H1 (cell line): ENCODE measurements at regions not wholly inside any gene's neighbourhood (a gene's known extent, or its start where the extent isn't known, plus 50 kb on each side); places are given as distances from the start of the nearest gene placed in this dataset.

Experiments used
- CTCF ChIA-PET: fragments of 300-600 bp; sonication (Branson Sonifier 250); formaldehyde crosslinking; loops from one replicate; lab custom pipeline; 2021; ENCODE audit not compliant: partially characterized antibody; lab: Charles Lee
- POLR2A ChIA-PET: fragments of 300-600 bp; sonication (Branson Sonifier 250); formaldehyde crosslinking; loops from one replicate; lab custom pipeline; 2021; ENCODE audit warnings: inconsistent platforms; ENCODE audit not compliant: partially characterized antibody; lab: Charles Lee
- DNase-seq, 2 experiments: peaks; one replicate each; pipeline versions ENCODE4 v3.0.0 to v3.0.0-alpha.2; 2010 to 2022; ENCODE audit warnings: low spot score in 2 of 2, low read depth in 1 of 2, mixed read lengths in 1 of 2
- FAIRE-seq: peaks from 2 replicates; lab custom pipeline; 2011; peaks lifted over from hg19 to GRCh38; lab: Jason Lieb, UNC
- H2AFZ ChIP-seq: 2 replicates; pipeline ENCODE4 v1.8.1; 2012; ENCODE audit warnings: low read length, inconsistent platforms
- H2AK5ac ChIP-seq: 2 replicates; pipeline ENCODE4 v1.6.1; 2013; ENCODE audit warnings: low read depth, low read length
- H2BK120ac ChIP-seq: replicated peaks from 2 replicates; pipeline ENCODE3; 2013; ENCODE audit warnings: low read depth, low read length, inconsistent platforms
- H2BK12ac ChIP-seq: 2 replicates; pipeline ENCODE4 v1.6.1; 2013; ENCODE audit warnings: low read depth, low read length
- H2BK15ac ChIP-seq: 2 replicates; pipeline ENCODE4 v1.6.1; 2013; ENCODE audit warnings: low read length
- H2BK20ac ChIP-seq: 2 replicates; pipeline ENCODE4 v1.6.1; 2013; ENCODE audit warnings: low read length
- H2BK5ac ChIP-seq: 2 replicates; pipeline ENCODE4 v1.6.1; 2013; ENCODE audit warnings: low read depth, low read length
- H3K14ac ChIP-seq: 2 replicates; pipeline ENCODE4 v1.6.1; 2013; ENCODE audit warnings: inconsistent platforms; ENCODE audit not compliant: insufficient read length
- H3K18ac ChIP-seq: 2 replicates; pipeline ENCODE4 v1.6.1; 2013; ENCODE audit warnings: low read length; ENCODE audit errors: extremely low read depth
- H3K23ac ChIP-seq: 2 replicates; pipeline ENCODE4 v1.6.1; 2013; ENCODE audit warnings: inconsistent platforms; ENCODE audit not compliant: insufficient read length
- H3K23me2 ChIP-seq: 2 replicates; pipeline ENCODE4 v1.6.1; 2013; ENCODE audit warnings: low read depth, low read length
- H3K27ac ChIP-seq: 2 replicates; pipeline ENCODE4 v1.6.1; 2011; ENCODE audit warnings: low read depth, low read length, inconsistent platforms
- H3K27me3 ChIP-seq, 4 experiments: replicated peaks in 1 of 4; 1 replicate in 1 of 4; 2 replicates in 3 of 4; pipeline versions ENCODE4 v1.6.1 to v1.8.1; 2011 to 2013; ENCODE audit warnings: low read length in 3 of 4, mild to moderate bottlenecking in 3 of 4, inconsistent platforms in 2 of 4, mixed read lengths in 2 of 4, moderate library complexity in 1 of 4; ENCODE audit not compliant: control insufficient read depth in 3 of 4, insufficient read depth in 3 of 4; ENCODE audit errors: extremely low read depth in 1 of 4
- H3K36me3 ChIP-seq, 4 experiments: 2 replicates each; pipeline versions ENCODE4 v1.6.1 to v1.8.1; 2011 to 2013; ENCODE audit warnings: mild to moderate bottlenecking in 4 of 4, low read length in 3 of 4, moderate library complexity in 2 of 4, control low read depth in 1 of 4, inconsistent platforms in 1 of 4; ENCODE audit not compliant: insufficient read depth in 4 of 4, control insufficient read depth in 2 of 4
- H3K4ac ChIP-seq: replicated peaks from 2 replicates; pipeline ENCODE3; 2013; ENCODE audit warnings: low read length, low read depth, mixed read lengths, inconsistent platforms; ENCODE audit not compliant: insufficient read length
- H3K4me1 ChIP-seq, 4 experiments: replicated peaks in 1 of 4; 1 replicate in 1 of 4; 2 replicates in 3 of 4; pipeline versions ENCODE4 v1.6.1 to v1.8.1; 2011 to 2013; ENCODE audit warnings: low read length in 3 of 4, inconsistent platforms in 2 of 4, mixed read lengths in 1 of 4; ENCODE audit not compliant: insufficient read depth in 4 of 4, control insufficient read depth in 3 of 4
- H3K4me2 ChIP-seq, 2 experiments: 2 replicates each; pipeline versions ENCODE4 v1.6.1 to v1.8.1; 2011 to 2013; ENCODE audit warnings: low read depth in 2 of 2, low read length in 2 of 2, control low read depth in 1 of 2, inconsistent platforms in 1 of 2, mild to moderate bottlenecking in 1 of 2; ENCODE audit not compliant: insufficient read depth in 1 of 2
- H3K4me3 ChIP-seq, 4 experiments: fragments of 200-600, 300-600 bp in 1 of 4; sonication (generic), shearing (Covaris generic), sonication (Bioruptor Twin) in 1 of 4; 2 replicates each; pipeline versions ENCODE4 v1.5.1 to v1.8.1; 2011 to 2016; ENCODE audit warnings: low read length in 4 of 4, low read depth in 3 of 4, control low read depth in 2 of 4, inconsistent platforms in 2 of 4, mild to moderate bottlenecking in 2 of 4, mixed read lengths in 1 of 4, moderate library complexity in 1 of 4; ENCODE audit not compliant: insufficient read depth in 2 of 4; ENCODE audit errors: extremely low read depth in 1 of 4
- H3K56ac ChIP-seq: replicated peaks from 2 replicates; pipeline ENCODE3; 2013; ENCODE audit warnings: low read depth, mild to moderate bottlenecking, mixed read lengths, low read length, inconsistent platforms; ENCODE audit not compliant: insufficient read length
- H3K79me1 ChIP-seq: 2 replicates; pipeline ENCODE4 v1.6.1; 2013; ENCODE audit warnings: low read depth, low read length, control low read depth
- H3K79me2 ChIP-seq, 2 experiments: 2 replicates each; pipeline versions ENCODE4 v1.6.1 to v1.8.1; 2012 to 2013; ENCODE audit warnings: low read length in 2 of 2, mild to moderate bottlenecking in 2 of 2, inconsistent platforms in 1 of 2; ENCODE audit not compliant: insufficient read depth in 2 of 2, control insufficient read depth in 1 of 2
- H3K9ac ChIP-seq, 4 experiments: replicated peaks in 1 of 4; 1 replicate in 1 of 4; 2 replicates in 3 of 4; pipeline versions ENCODE4 v1.6.1 to v1.8.1; 2011 to 2013; ENCODE audit warnings: low read depth in 3 of 4, low read length in 3 of 4, control low read depth in 2 of 4, mild to moderate bottlenecking in 2 of 4, moderate library complexity in 2 of 4, inconsistent platforms in 1 of 4; ENCODE audit errors: extremely low read depth in 1 of 4
- H3K9me3 ChIP-seq, 2 experiments: 2 replicates each; pipeline versions ENCODE4 v1.6.1 to v1.8.1; 2012 to 2013; ENCODE audit warnings: mild to moderate bottlenecking in 2 of 2, moderate library complexity in 2 of 2, control low read depth in 1 of 2, inconsistent platforms in 1 of 2, low read depth in 1 of 2, low read length in 1 of 2, mixed read lengths in 1 of 2; ENCODE audit not compliant: insufficient read depth in 2 of 2
- H4K20me1 ChIP-seq, 2 experiments: replicated peaks in 1 of 2; 2 replicates each; pipeline versions ENCODE3 to v1.8.1; 2011 to 2013; ENCODE audit warnings: inconsistent platforms in 2 of 2, low read length in 2 of 2, mild to moderate bottlenecking in 1 of 2; ENCODE audit not compliant: insufficient read depth in 2 of 2, control insufficient read depth in 1 of 2
- H4K5ac ChIP-seq: 2 replicates; pipeline ENCODE4 v1.6.1; 2013; ENCODE audit warnings: low read length, low read depth, mixed read lengths, inconsistent platforms; ENCODE audit not compliant: insufficient read length
- H4K8ac ChIP-seq: 2 replicates; pipeline ENCODE4 v1.8.0; 2013; ENCODE audit warnings: mild to moderate bottlenecking, moderate library complexity, low read length, inconsistent platforms; ENCODE audit not compliant: insufficient read depth; ENCODE audit errors: extremely low read depth
- H4K91ac ChIP-seq: replicated peaks from 2 replicates; pipeline ENCODE3; 2013; ENCODE audit warnings: low read length, mixed read lengths, inconsistent platforms; ENCODE audit not compliant: insufficient read length
- CHD2 ChIP-seq: IDR thresholded peaks from 2 replicates; pipeline ENCODE4 v1.6.1; 2012; ENCODE audit warnings: low read length, improper control_type of control experiment
- CTBP2 ChIP-seq: IDR thresholded peaks from 2 replicates; pipeline ENCODE4 v1.7.0; 2011; ENCODE audit warnings: borderline replicate concordance, mild to moderate bottlenecking, moderate library complexity, mixed read lengths, low read length; ENCODE audit not compliant: insufficient read depth, insufficient read length
- HDAC2 ChIP-seq, 2 experiments: fragments of 300-600 bp in 1 of 2; sonication (generic) in 1 of 2; IDR thresholded peaks; 2 replicates each; pipeline ENCODE4 v1.6.1; 2011 to 2012; ENCODE audit warnings: low read depth in 2 of 2, low read length in 2 of 2, mild to moderate bottlenecking in 2 of 2, moderate library complexity in 2 of 2, borderline replicate concordance in 1 of 2, inconsistent platforms in 1 of 2
- POU5F1 ChIP-seq: IDR thresholded peaks from 2 replicates; pipeline ENCODE4 v1.6.1; 2011; ENCODE audit warnings: low read depth, mild to moderate bottlenecking, low read length, moderate library complexity
- RBBP5 ChIP-seq: IDR thresholded peaks from 2 replicates; pipeline ENCODE4 v1.7.1; 2012; ENCODE audit warnings: low read depth, mild to moderate bottlenecking, inconsistent platforms, low read length, moderate library complexity, borderline replicate concordance
- SIN3A ChIP-seq, 2 experiments: IDR thresholded peaks in 1 of 2; conservative IDR thresholded peaks in 1 of 2; 2 replicates each; pipeline ENCODE4 v1.6.1; 2011 to 2012; ENCODE audit warnings: low read length in 2 of 2, improper control_type of control experiment in 1 of 2, low read depth in 1 of 2, mild to moderate bottlenecking in 1 of 2
- SIX5 ChIP-seq: IDR thresholded peaks from 2 replicates; pipeline ENCODE4 v1.6.1; 2011; ENCODE audit warnings: mild to moderate bottlenecking, low read depth, low read length
- TCF12 ChIP-seq: IDR thresholded peaks from 2 replicates; pipeline ENCODE4 v1.6.1; 2011; ENCODE audit warnings: low read depth, mild to moderate bottlenecking, low read length
- WGBS, 2 experiments: shearing (Covaris generic) in 1 of 2; methylation state at CpG; one replicate each; pipeline versions ENCODE4 v1.1.6 to v1.1.7; 2013 to 2015; ENCODE audit warnings: low lambda C conversion rate in 2 of 2, mixed read lengths in 2 of 2, inconsistent platforms in 1 of 2, low coverage in 1 of 2, missing lambda C conversion rate in 1 of 2; ENCODE audit not compliant: insufficient replicate concordance in 2 of 2, insufficient coverage in 1 of 2, insufficient read length in 1 of 2; ENCODE audit errors: extremely low coverage in 1 of 2, missing lambda C conversion rate in 1 of 2; 5-methylcytosine and 5-hydroxymethylcytosine counted together

- ChIA-PET POLR2A (no interaction called here), CTCF (interaction anchor here (0.6 to 1.6 kb wide), 7 partner anchors 9 to 331 kb away, joined by 3 to 4 read pairs (median 3); no protein-coding TSS in a partner anchor)
- DNase-seq, result no peak
- H3K79me2 ChIP-seq, result no peaks in the 10 kb centered on the region
- H3K4me3 ChIP-seq, result no peak overlapping the region
- TF ChIP-seq CHD2 (no peak), SIN3A (conservative IDR thresholded peaks at IDR 0.05 in 1 of 2, IDR thresholded peaks at IDR 0.05 in 1 of 2; ENCODE audit: low read depth in 1 of 2, low read length in 2 of 2) (no peak), POU5F1 (no peak), SIX5 (no peak), RBBP5 (no peak), HDAC2 (IDR thresholded peaks at IDR 0.05; ENCODE audit: borderline replicate concordance in 1 of 2, low read depth in 2 of 2, low read length in 2 of 2) (no peak), CTBP2 (no peak), TCF12 (no peak)
- no peak overlapping the region for H2BK5ac ChIP-seq
- no peaks in the 10 kb centered on the region for H3K36me3 ChIP-seq
- H2AK5ac ChIP-seq, result no peak overlapping the region
- H2BK12ac ChIP-seq, result no peak overlapping the region
- no peaks in the 10 kb centered on the region for H3K9me3 ChIP-seq
- H3K23ac ChIP-seq, result no peak overlapping the region
- H4K20me1 ChIP-seq, result no peaks in the 10 kb centered on the region
- no peak overlapping the region for H3K4ac ChIP-seq
- no peak overlapping the region for H4K91ac ChIP-seq
- no peak overlapping the region for H2AFZ ChIP-seq
- H2BK20ac ChIP-seq, result no peak overlapping the region
- no peak for FAIRE-seq
- H3K4me1 ChIP-seq, result peaks cover 0 to 10% (median 1%) of the 10 kb centered on the region in 4 experiments; a peak in 2 of 7 replicates
- WGBS, 2 experiments, result 83% methylated on average over 8 of the region's 8 CpGs; no CpG with 5 or more reads in 1 of the 2 experiments
- peaks cover 3% of the 10 kb centered on the region; the same call in 1 of the 2 replicates for H3K23me2 ChIP-seq
- H3K18ac ChIP-seq, result no peak overlapping the region
- no peak overlapping the region for H4K8ac ChIP-seq
- H3K14ac ChIP-seq, result no peak overlapping the region
- H3K9ac ChIP-seq, result no peak overlapping the region
- H3K56ac ChIP-seq, result no peak overlapping the region
- no peak overlapping the region for H3K27ac ChIP-seq
- no peak overlapping the region for H2BK120ac ChIP-seq
- no peaks in the 10 kb centered on the region for H3K79me1 ChIP-seq
- H3K27me3 ChIP-seq, result 0 out of 7 replicates have a peak, but pooled peaks cover 0 to 2% (median 0%) of the 10 kb centered on the region in 4 experiments
- H3K4me2 ChIP-seq, result no peak overlapping the region
- H2BK15ac ChIP-seq, result no peak overlapping the region
- H4K5ac ChIP-seq, result no peak overlapping the region
These were observed 221.5 kb downstream of the IRF8 start for GRCh38 chr16:86120201-86121192.
